ENCODE measurements at regions not wholly inside any gene's neighbourhood (a gene's known extent, or its start where the extent isn't known, plus 50 kb on each side); places are given as distances from the start of the nearest gene placed in this dataset.

DNA sequence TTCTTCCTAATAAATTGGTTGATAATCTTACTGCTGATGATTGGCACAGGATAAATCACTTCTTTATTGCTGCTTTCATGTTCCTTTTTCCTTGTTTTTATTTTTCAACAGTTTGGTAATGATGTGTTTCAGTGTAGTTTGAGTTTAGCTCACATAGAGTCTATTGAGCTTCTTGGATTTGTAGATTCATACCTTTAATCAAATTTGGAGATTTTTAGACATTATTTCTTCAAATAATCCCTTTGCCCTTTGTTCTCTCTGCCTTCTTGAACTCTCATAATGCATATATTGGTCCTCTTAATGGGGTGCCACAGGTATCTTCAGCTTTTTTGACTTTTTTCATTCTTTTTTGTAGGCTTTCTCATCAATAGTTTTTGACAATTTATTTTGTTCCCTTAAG, 275.3 kb downstream of the TLE4 start:
- Histone ChIP-seq H4K91ac (replicated peaks; ENCODE audit: insufficient read length, low read length) (no peak overlapping the region), H3K56ac (replicated peaks; ENCODE audit: insufficient read length, low read depth, low read length) (no peak overlapping the region), H3K9me3 (ENCODE audit: insufficient read depth in 2 of 2, low read depth in 1 of 2, low read length in 1 of 2) (peaks cover 0 to 7% of the 10 kb centered on the region in 2 experiments; a peak in 1 of 4 replicates), H2BK12ac (ENCODE audit: low read depth, low read length) (no peak overlapping the region), H2BK20ac (ENCODE audit: low read length) (no peak overlapping the region), H3K36me3 (ENCODE audit: control insufficient read depth in 2 of 4, insufficient read depth in 4 of 4, low read length in 3 of 4) (no peaks in the 10 kb centered on the region; a peak in 1 of 8 replicates), H3K79me2 (ENCODE audit: control insufficient read depth in 1 of 2, insufficient read depth in 2 of 2, low read length in 2 of 2) (no peaks in the 10 kb centered on the region), H3K9ac (replicated peaks in 1 of 4; ENCODE audit: extremely low read depth in 1 of 4, low read depth in 3 of 4, low read length in 3 of 4) (no peak overlapping the region), H3K27ac (ENCODE audit: low read depth, low read length) (no peak overlapping the region), H2AK5ac (ENCODE audit: low read depth, low read length) (no peak overlapping the region), H3K79me1 (ENCODE audit: low read depth, low read length) (no peaks in the 10 kb centered on the region), H3K23ac (ENCODE audit: insufficient read length) (no peak overlapping the region), H3K4ac (replicated peaks; ENCODE audit: insufficient read length, low read depth, low read length) (no peak overlapping the region), H2BK5ac (ENCODE audit: low read depth, low read length) (no peak overlapping the region), H2BK120ac (replicated peaks; ENCODE audit: low read depth, low read length) (no peak overlapping the region), H3K18ac (ENCODE audit: extremely low read depth, low read length) (no peak overlapping the region), H2BK15ac (ENCODE audit: low read length) (no peak overlapping the region), H4K5ac (ENCODE audit: insufficient read length, low read depth, low read length) (no peak overlapping the region), H3K23me2 (ENCODE audit: low read depth, low read length) (no peaks in the 10 kb centered on the region), H4K8ac (ENCODE audit: extremely low read depth, insufficient read depth, low read length) (no peak overlapping the region), H2AFZ (ENCODE audit: low read length) (no peak overlapping the region), H4K20me1 (replicated peaks in 1 of 2; ENCODE audit: control insufficient read depth in 1 of 2, insufficient read depth in 2 of 2, low read length in 2 of 2) (no peaks in the 10 kb centered on the region), H3K4me1 (replicated peaks in 1 of 4; ENCODE audit: control insufficient read depth in 3 of 4, insufficient read depth in 4 of 4, low read length in 3 of 4) (no peaks in the 10 kb centered on the region; a peak in 1 of 7 replicates), H3K14ac (ENCODE audit: insufficient read length) (no peak overlapping the region), H3K27me3 (replicated peaks in 1 of 4; ENCODE audit: control insufficient read depth in 3 of 4, extremely low read depth in 1 of 4, insufficient read depth in 3 of 4, low read length in 3 of 4) (no peaks in the 10 kb centered on the region), H3K4me3 (ENCODE audit: extremely low read depth in 1 of 4, insufficient read depth in 2 of 4, low read depth in 3 of 4, low read length in 4 of 4) (no peak overlapping the region), H3K4me2 (ENCODE audit: insufficient read depth in 1 of 2, low read depth in 2 of 2, low read length in 2 of 2) (no peak overlapping the region)
- ChIA-PET POLR2A (ENCODE audit: partially characterized antibody) (no interaction called here), CTCF (ENCODE audit: partially characterized antibody) (no interaction called here)
- no peak for FAIRE-seq
- TF ChIP-seq RAD21 (IDR thresholded peaks at IDR 0.05 in 1 of 2, conservative IDR thresholded peaks at IDR 0.05 in 1 of 2; ENCODE audit: low read depth in 2 of 2, low read length in 2 of 2): no peak
- TF ChIP-seq RXRA (IDR thresholded peaks at IDR 0.05; ENCODE audit: insufficient read depth, low read depth, low read length): no peak
- TF ChIP-seq CBX5 (IDR thresholded peaks at IDR 0.05; ENCODE audit: low read depth, low read length): no peak
- no peak for TF ChIP-seq FOSL1 (IDR thresholded peaks at IDR 0.05; ENCODE audit: insufficient read depth, low read depth, low read length)
- TF ChIP-seq BACH1 (IDR thresholded peaks at IDR 0.05; ENCODE audit: low read length): no peak
- no peak for TF ChIP-seq RNF2 (IDR thresholded peaks at IDR 0.05; ENCODE audit: borderline replicate concordance, low read depth, low read length, missing control alignments, poor library complexity, severe bottlenecking)
- no peak for TF ChIP-seq ATF3 (IDR thresholded peaks at IDR 0.05; ENCODE audit: insufficient read depth, low read depth, low read length)
- no peak for TF ChIP-seq SUZ12 (IDR thresholded peaks at IDR 0.05; ENCODE audit: low read length)
- TF ChIP-seq ASH2L (IDR thresholded peaks at IDR 0.05; ENCODE audit: low read length): no peak
- TF ChIP-seq YY1 (IDR thresholded peaks at IDR 0.05; ENCODE audit: low read depth, low read length): no peak
- no peak for DNase-seq (ENCODE audit: low read depth in 1 of 2, low spot score in 2 of 2)
